ENCODE measurements at regions not wholly inside any gene's neighbourhood (a gene's known extent, or its start where the extent isn't known, plus 50 kb on each side); places are given as distances from the start of the nearest gene placed in this dataset.

GRCh38 chr11:13107544-13108044, 98.5 kb downstream of the RASSF10 start:
- no peak overlapping the region for H3K4me3 ChIP-seq (ENCODE audit: low read length)
- H3K9me3 ChIP-seq (replicated peaks; ENCODE audit: low read length), result no peaks in the 10 kb centered on the region
- H3K36me3 ChIP-seq (ENCODE audit: insufficient read depth, low read length), result no peaks in the 10 kb centered on the region
- no peaks in the 10 kb centered on the region for H3K4me1 ChIP-seq (ENCODE audit: control insufficient read depth, insufficient read depth, low read length)
- H3K9ac ChIP-seq (ENCODE audit: low read depth, low read length), result no peak overlapping the region
- peaks cover 35% of the 10 kb centered on the region for H3K27me3 ChIP-seq (ENCODE audit: control insufficient read depth, insufficient read depth, low read length)
- no peak overlapping the region for H3K4me2 ChIP-seq (ENCODE audit: low read length)

DNA sequence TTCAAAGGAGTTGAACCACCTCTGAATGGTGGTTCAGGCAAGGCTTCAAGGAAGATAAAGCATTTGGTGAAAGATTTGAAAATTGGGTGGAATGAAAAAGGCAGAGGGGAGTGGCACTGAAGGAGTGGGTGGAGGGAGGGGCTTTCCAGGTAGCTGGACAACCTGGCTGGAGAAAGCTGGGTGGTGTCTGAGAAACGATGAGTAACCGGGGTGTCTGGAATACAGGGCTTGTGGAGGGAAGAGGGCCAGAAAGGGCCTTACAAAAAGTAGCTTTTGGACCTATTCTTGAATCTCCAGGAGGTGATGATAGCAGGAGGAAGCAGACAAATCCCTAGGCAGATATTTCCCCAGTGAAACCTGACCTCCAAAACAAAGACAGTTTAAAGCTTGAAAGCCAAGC, 99.3 kb downstream of the RASSF10 start:
- H3K4me2 ChIP-seq (ENCODE audit: low read length), result no peak overlapping the region
- H3K27me3 ChIP-seq (ENCODE audit: control insufficient read depth, insufficient read depth, low read length), result peaks cover 28% of the 10 kb centered on the region
- no peak overlapping the region for H3K4me3 ChIP-seq (ENCODE audit: low read length)
- no peaks in the 10 kb centered on the region for H3K9me3 ChIP-seq (replicated peaks; ENCODE audit: low read length)
- no peaks in the 10 kb centered on the region for H3K36me3 ChIP-seq (ENCODE audit: insufficient read depth, low read length)
- no peaks in the 10 kb centered on the region for H3K4me1 ChIP-seq (ENCODE audit: control insufficient read depth, insufficient read depth, low read length)
- H3K9ac ChIP-seq (ENCODE audit: low read depth, low read length), result no peak overlapping the region

- Histone ChIP-seq H3K9ac (ENCODE audit: low read depth, low read length) (no peak overlapping the region), H3K9me3 (replicated peaks; ENCODE audit: low read length) (no peaks in the 10 kb centered on the region), H3K4me1 (ENCODE audit: control insufficient read depth, insufficient read depth, low read length) (no peaks in the 10 kb centered on the region), H3K27me3 (ENCODE audit: control insufficient read depth, insufficient read depth, low read length) (peaks cover 20% of the 10 kb centered on the region), H3K4me2 (ENCODE audit: low read length) (no peak overlapping the region), H3K36me3 (ENCODE audit: insufficient read depth, low read length) (no peaks in the 10 kb centered on the region), H3K4me3 (ENCODE audit: low read length) (no peak overlapping the region)
Observed at GRCh38 chr11:13109616-13110015, 100.5 kb downstream of the RASSF10 start.

GRCh38 chr11:13110145-13110544, 101.0 kb downstream of the RASSF10 start:
- no peak overlapping the region for H3K4me3 ChIP-seq (ENCODE audit: low read length)

GRCh38 chr11:13110929-13111812, 102.1 kb downstream of the RASSF10 start:
- H3K9ac ChIP-seq (ENCODE audit: low read depth, low read length), result no peak overlapping the region
- H3K36me3 ChIP-seq (ENCODE audit: insufficient read depth, low read length), result no peaks in the 10 kb centered on the region
- no peak overlapping the region for H3K4me2 ChIP-seq (ENCODE audit: low read length)
- H3K9me3 ChIP-seq (replicated peaks; ENCODE audit: low read length), result no peaks in the 10 kb centered on the region
- H3K27me3 ChIP-seq (ENCODE audit: control insufficient read depth, insufficient read depth, low read length), result peaks cover 4% of the 10 kb centered on the region
- no peak overlapping the region for H3K4me3 ChIP-seq (ENCODE audit: low read length)
- no peaks in the 10 kb centered on the region for H3K4me1 ChIP-seq (ENCODE audit: control insufficient read depth, insufficient read depth, low read length)

More at GRCh38 chr11:13110145-13110544, 101.0 kb downstream of the RASSF10 start:
- Histone ChIP-seq H3K4me2 (ENCODE audit: low read length) (no peak overlapping the region), H3K4me1 (ENCODE audit: control insufficient read depth, insufficient read depth, low read length) (no peaks in the 10 kb centered on the region), H3K27me3 (ENCODE audit: control insufficient read depth, insufficient read depth, low read length) (peaks cover 15% of the 10 kb centered on the region), H3K36me3 (ENCODE audit: insufficient read depth, low read length) (no peaks in the 10 kb centered on the region), H3K9ac (ENCODE audit: low read depth, low read length) (no peak overlapping the region), H3K9me3 (replicated peaks; ENCODE audit: low read length) (no peaks in the 10 kb centered on the region)

GRCh38 chr11:13111813-13112130, 102.7 kb downstream of the RASSF10 start:
- no peaks in the 10 kb centered on the region for H3K9me3 ChIP-seq (replicated peaks; ENCODE audit: low read length)
- H3K4me3 ChIP-seq (ENCODE audit: low read length), result no peak overlapping the region
- no peaks in the 10 kb centered on the region for H3K27me3 ChIP-seq (ENCODE audit: control insufficient read depth, insufficient read depth, low read length)
- H3K4me1 ChIP-seq (ENCODE audit: control insufficient read depth, insufficient read depth, low read length), result no peaks in the 10 kb centered on the region
- H3K36me3 ChIP-seq (ENCODE audit: insufficient read depth, low read length), result no peaks in the 10 kb centered on the region
- H3K9ac ChIP-seq (ENCODE audit: low read depth, low read length), result no peak overlapping the region
- H3K4me2 ChIP-seq (ENCODE audit: low read length), result no peak overlapping the region

GRCh38 chr11:13114566-13115379, 105.7 kb downstream of the RASSF10 start:
- peaks cover 28% of the 10 kb centered on the region for H3K4me1 ChIP-seq (ENCODE audit: control insufficient read depth, insufficient read depth, low read length)
- no peak overlapping the region for H3K4me3 ChIP-seq (ENCODE audit: low read length)
- no peaks in the 10 kb centered on the region for H3K27me3 ChIP-seq (ENCODE audit: control insufficient read depth, insufficient read depth, low read length)
- H3K9ac ChIP-seq (ENCODE audit: low read depth, low read length), result no peak overlapping the region
- no peaks in the 10 kb centered on the region for H3K9me3 ChIP-seq (replicated peaks; ENCODE audit: low read length)
- no peak overlapping the region for H3K4me2 ChIP-seq (ENCODE audit: low read length)
- H3K36me3 ChIP-seq (ENCODE audit: insufficient read depth, low read length), result no peaks in the 10 kb centered on the region

DNA sequence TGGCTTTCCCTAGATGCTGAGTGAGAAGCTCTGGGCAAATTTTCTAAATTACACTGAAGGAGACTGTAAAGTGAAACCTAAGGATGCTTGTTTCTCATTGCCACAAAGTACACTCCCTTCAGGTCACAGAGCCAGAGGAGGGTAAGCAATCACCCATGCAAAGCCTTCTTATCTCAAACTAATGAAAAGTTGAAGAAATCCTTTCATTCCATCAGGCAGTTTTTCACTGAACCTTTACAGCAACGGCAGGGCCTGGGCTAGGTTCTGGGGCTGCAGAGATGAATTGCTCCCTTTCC, 106.2 kb downstream of the RASSF10 start:
- H3K4me3 ChIP-seq (ENCODE audit: low read length), result no peak overlapping the region
- no peak overlapping the region for H3K9ac ChIP-seq (ENCODE audit: low read depth, low read length)
- H3K36me3 ChIP-seq (ENCODE audit: insufficient read depth, low read length), result no peaks in the 10 kb centered on the region
- H3K4me1 ChIP-seq (ENCODE audit: control insufficient read depth, insufficient read depth, low read length), result peaks cover 34% of the 10 kb centered on the region
- H3K9me3 ChIP-seq (replicated peaks; ENCODE audit: low read length), result no peaks in the 10 kb centered on the region
- no peak overlapping the region for H3K4me2 ChIP-seq (ENCODE audit: low read length)
- no peaks in the 10 kb centered on the region for H3K27me3 ChIP-seq (ENCODE audit: control insufficient read depth, insufficient read depth, low read length)

DNA sequence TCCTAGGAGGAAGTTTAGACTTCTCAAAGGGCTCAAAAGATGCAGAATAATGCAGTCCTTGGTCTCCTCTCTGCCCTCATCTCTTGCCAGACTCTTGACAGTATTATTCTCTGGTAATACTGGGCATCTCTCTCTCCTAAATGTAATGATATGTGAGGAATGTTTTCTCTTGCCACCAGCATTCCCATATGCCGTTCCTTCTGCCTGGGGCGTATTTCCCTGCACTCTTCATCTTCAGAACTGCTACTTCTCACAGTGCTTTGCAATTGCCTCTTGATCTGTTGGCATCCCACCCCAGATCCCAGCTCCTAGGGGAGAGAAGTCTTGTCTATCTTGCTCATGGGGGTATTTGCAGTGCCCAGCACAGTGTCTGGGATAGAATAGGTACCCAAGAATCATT, 107.4 kb downstream of the RASSF10 start:
- no peak overlapping the region for H3K9ac ChIP-seq (ENCODE audit: low read depth, low read length)
- no peak overlapping the region for H3K4me2 ChIP-seq (ENCODE audit: low read length)
- H3K9me3 ChIP-seq (replicated peaks; ENCODE audit: low read length), result no peaks in the 10 kb centered on the region
- H3K36me3 ChIP-seq (ENCODE audit: insufficient read depth, low read length), result no peaks in the 10 kb centered on the region
- no peaks in the 10 kb centered on the region for H3K27me3 ChIP-seq (ENCODE audit: control insufficient read depth, insufficient read depth, low read length)
- H3K4me1 ChIP-seq (ENCODE audit: control insufficient read depth, insufficient read depth, low read length), result peaks cover 45% of the 10 kb centered on the region
- no peak overlapping the region for H3K4me3 ChIP-seq (ENCODE audit: low read length)

GRCh38 chr11:13117344-13117743, 108.2 kb downstream of the RASSF10 start:
- H3K9me3 ChIP-seq (replicated peaks; ENCODE audit: low read length), result no peaks in the 10 kb centered on the region
- H3K4me3 ChIP-seq (ENCODE audit: low read length), result no peak overlapping the region
- no peaks in the 10 kb centered on the region for H3K36me3 ChIP-seq (ENCODE audit: insufficient read depth, low read length)
- no peak overlapping the region for H3K4me2 ChIP-seq (ENCODE audit: low read length)
- peaks cover 45% of the 10 kb centered on the region for H3K4me1 ChIP-seq (ENCODE audit: control insufficient read depth, insufficient read depth, low read length)
- peak overlapping the region; percentile 9 for H3K9ac ChIP-seq (ENCODE audit: low read depth, low read length)
- H3K27me3 ChIP-seq (ENCODE audit: control insufficient read depth, insufficient read depth, low read length), result no peaks in the 10 kb centered on the region

- H3K27me3 ChIP-seq (ENCODE audit: control insufficient read depth, insufficient read depth, low read length), result no peaks in the 10 kb centered on the region
- no peaks in the 10 kb centered on the region for H3K36me3 ChIP-seq (ENCODE audit: insufficient read depth, low read length)
- H3K4me3 ChIP-seq (ENCODE audit: low read length), result no peak overlapping the region
- H3K4me1 ChIP-seq (ENCODE audit: control insufficient read depth, insufficient read depth, low read length), result peaks cover 45% of the 10 kb centered on the region
- peak overlapping the region; percentile 53 for H3K4me2 ChIP-seq (ENCODE audit: low read length)
- peak overlapping the region; percentile 44 for H3K9ac ChIP-seq (ENCODE audit: low read depth, low read length)
- H3K9me3 ChIP-seq (replicated peaks; ENCODE audit: low read length), result no peaks in the 10 kb centered on the region
Observed at GRCh38 chr11:13118194-13118593, 109.1 kb downstream of the RASSF10 start.

Data from skeletal muscle satellite cell (primary cell).